DOHH2 (cell line): ENCODE measurements at regions not wholly inside any gene's neighbourhood (a gene's known extent, or its start where the extent isn't known, plus 50 kb on each side); places are given as distances from the start of the nearest gene placed in this dataset.

ENCODE experiments used
- CTCF ChIP-seq: fragments of 200-600 bp; sonication (generic); IDR thresholded peaks from one replicate; pipeline ENCODE4 v1.5.1; 2014; ENCODE audit warnings: antibody characterized with exemption, mild to moderate bottlenecking, low read depth, low read length; ENCODE audit not compliant: poor library complexity, severe bottlenecking
- EZH2phosphoT487 ChIP-seq: fragments of 200-600 bp; sonication (generic); IDR thresholded peaks from 2 replicates; pipeline ENCODE4 v1.6.1; 2017; ENCODE audit warnings: borderline replicate concordance, mild to moderate bottlenecking, antibody characterized with exemption, low read length, moderate library complexity, mixed read lengths

- TF ChIP-seq CTCF, result no peak
- no peak for TF ChIP-seq EZH2phosphoT487
Observed at GRCh38 chr2:120992791-120993555, 257.3 kb downstream of the GLI2 start.
